22Rv1 (cell line): ENCODE measurements at regions not wholly inside any gene's neighbourhood (a gene's known extent, or its start where the extent isn't known, plus 50 kb on each side); places are given as distances from the start of the nearest gene placed in this dataset.

Experiments used
- ZFX ChIP-seq: fragments of 450-650 bp; IDR thresholded peaks from 2 replicates; pipeline ENCODE4 v1.6.1; 2017; ENCODE audit warnings: antibody characterized with exemption, borderline replicate concordance
- TF ChIP-seq, protein P1 (sequence below): fragments of 450-650 bp; IDR thresholded peaks from 2 replicates; pipeline ENCODE4 v1.5.1; 2017; ENCODE audit warnings: mild to moderate bottlenecking

DNA sequence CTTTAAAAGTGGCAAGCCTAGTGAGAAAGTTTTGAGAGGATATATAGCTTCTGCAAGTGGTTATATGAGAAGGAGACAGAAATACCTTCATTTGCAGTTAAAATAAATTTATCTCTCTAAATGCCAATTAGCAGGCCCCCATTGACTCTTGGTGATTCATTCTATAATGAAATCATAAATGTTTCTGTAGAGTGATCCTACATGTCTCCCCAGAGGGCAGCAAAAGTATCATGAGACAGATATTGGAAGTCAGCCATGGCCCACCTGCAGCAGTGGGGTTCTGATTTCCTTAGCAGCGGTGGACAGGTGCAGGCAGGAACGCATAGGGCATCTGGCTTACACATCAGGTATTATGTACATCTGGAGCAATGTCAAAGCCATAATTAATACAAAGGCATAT lies 385.4 kb upstream of the SLC10A2 start:
- TF ChIP-seq, protein P1, sequence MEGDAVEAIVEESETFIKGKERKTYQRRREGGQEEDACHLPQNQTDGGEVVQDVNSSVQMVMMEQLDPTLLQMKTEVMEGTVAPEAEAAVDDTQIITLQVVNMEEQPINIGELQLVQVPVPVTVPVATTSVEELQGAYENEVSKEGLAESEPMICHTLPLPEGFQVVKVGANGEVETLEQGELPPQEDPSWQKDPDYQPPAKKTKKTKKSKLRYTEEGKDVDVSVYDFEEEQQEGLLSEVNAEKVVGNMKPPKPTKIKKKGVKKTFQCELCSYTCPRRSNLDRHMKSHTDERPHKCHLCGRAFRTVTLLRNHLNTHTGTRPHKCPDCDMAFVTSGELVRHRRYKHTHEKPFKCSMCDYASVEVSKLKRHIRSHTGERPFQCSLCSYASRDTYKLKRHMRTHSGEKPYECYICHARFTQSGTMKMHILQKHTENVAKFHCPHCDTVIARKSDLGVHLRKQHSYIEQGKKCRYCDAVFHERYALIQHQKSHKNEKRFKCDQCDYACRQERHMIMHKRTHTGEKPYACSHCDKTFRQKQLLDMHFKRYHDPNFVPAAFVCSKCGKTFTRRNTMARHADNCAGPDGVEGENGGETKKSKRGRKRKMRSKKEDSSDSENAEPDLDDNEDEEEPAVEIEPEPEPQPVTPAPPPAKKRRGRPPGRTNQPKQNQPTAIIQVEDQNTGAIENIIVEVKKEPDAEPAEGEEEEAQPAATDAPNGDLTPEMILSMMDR = no peak
- TF ChIP-seq ZFX = no peak
